ENCODE measurements at regions not wholly inside any gene's neighbourhood (a gene's known extent, or its start where the extent isn't known, plus 50 kb on each side); places are given as distances from the start of the nearest gene placed in this dataset.

- in situ Hi-C loops (cut with MboI; ENCODE audit: low pct_unique_long_range_greater_than_20kb, low sequenced_read_pairs), result no loop called here
- peak; percentile 93 for DNase-seq
Measured at GRCh38 chr5:32504989-32505596, 60.6 kb upstream of the ZFR start.

GRCh38 chr5:32504329-32504988, 59.9 kb upstream of the ZFR start:
- in situ Hi-C loops (cut with MboI; ENCODE audit: low pct_unique_long_range_greater_than_20kb, low sequenced_read_pairs), result no loop called here

GRCh38 chr5:32503261-32503660, 58.7 kb upstream of the ZFR start:
- in situ Hi-C loops (cut with MboI; ENCODE audit: low pct_unique_long_range_greater_than_20kb, low sequenced_read_pairs), result no loop called here
- no peak for DNase-seq

More at GRCh38 chr5:32504329-32504988, 59.9 kb upstream of the ZFR start:
- no peak for DNase-seq

GRCh38 chr5:32501071-32502002, 56.8 kb upstream of the ZFR start:
- in situ Hi-C loops (cut with MboI; ENCODE audit: low pct_unique_long_range_greater_than_20kb, low sequenced_read_pairs), result no loop called here
- no peak for DNase-seq

GRCh38 chr5:32500181-32500580, 55.6 kb upstream of the ZFR start:
- DNase-seq, result no peak
- in situ Hi-C loops (cut with MboI; ENCODE audit: low pct_unique_long_range_greater_than_20kb, low sequenced_read_pairs), result no loop called here

GRCh38 chr5:32499261-32499660, 54.7 kb upstream of the ZFR start:
- no peak for DNase-seq
- in situ Hi-C loops (cut with MboI; ENCODE audit: low pct_unique_long_range_greater_than_20kb, low sequenced_read_pairs), result loop anchor here (25.0 kb wide), 1 partner anchor 88 kb away; the partner anchor contains the start of gene SUB1

GRCh38 chr5:32498484-32498883, 53.9 kb upstream of the ZFR start:
- DNase-seq, result peak; percentile 55
- in situ Hi-C loops (cut with MboI; ENCODE audit: low pct_unique_long_range_greater_than_20kb, low sequenced_read_pairs), result loop anchor here (25.0 kb wide), 1 partner anchor 89 kb away; the partner anchor contains the start of gene SUB1

GRCh38 chr5:32496104-32496503, 51.6 kb upstream of the ZFR start:
- in situ Hi-C loops (cut with MboI; ENCODE audit: low pct_unique_long_range_greater_than_20kb, low sequenced_read_pairs), result loop anchor here (25.0 kb wide), 1 partner anchor 91 kb away; the partner anchor contains the start of gene SUB1
- DNase-seq, result peak; percentile 43

GRCh38 chr5:32494827-32495226, 50.3 kb upstream of the ZFR start:
- DNase-seq, result no peak
- in situ Hi-C loops (cut with MboI; ENCODE audit: low pct_unique_long_range_greater_than_20kb, low sequenced_read_pairs), result loop anchor here (25.0 kb wide), 1 partner anchor 92 kb away; the partner anchor contains the start of gene SUB1
